Cardiac fibroblast (primary cell): ENCODE measurements at regions not wholly inside any gene's neighbourhood (a gene's known extent, or its start where the extent isn't known, plus 50 kb on each side); places are given as distances from the start of the nearest gene placed in this dataset.
A peak's percentile ranks its signal among the peaks of the same experiment; 100 is the strongest.

Experiments used
- DNase-seq, 2 donors: peaks; one replicate each; pipeline versions ENCODE4 v3.0.0 to v3.0.0-alpha.2; 2010; ENCODE audit warnings: low read depth in 2 of 2
- H3K4me3 ChIP-seq, 2 donors: replicated peaks in 1 of 2; 1 replicate in 1 of 2; 2 replicates in 1 of 2; pipeline ENCODE4 v1.5.1; 2011; ENCODE audit warnings: low read depth in 2 of 2, low read length in 2 of 2, mild to moderate bottlenecking in 2 of 2, moderate library complexity in 1 of 2
- CTCF ChIP-seq: IDR thresholded peaks from one replicate; pipeline ENCODE4 v1.5.1; 2011; ENCODE audit warnings: low read depth, mild to moderate bottlenecking, low read length, inconsistent platforms

- H3K4me3 ChIP-seq, result no peak overlapping the region
- peak; percentile 74 to 88 for DNase-seq
- TF ChIP-seq CTCF, result no peak
Measured at GRCh38 chr10:36171953-36172940, 530.2 kb upstream of the FZD8 start.

- no peak overlapping the region for H3K4me3 ChIP-seq
- DNase-seq, result peak; percentile 20 to 56
- no peak for TF ChIP-seq CTCF
Measured at GRCh38 chr10:36171556-36171952, 529.5 kb upstream of the FZD8 start.

GRCh38 chr10:36170943-36171501 lies 528.9 kb upstream of the FZD8 start:
- TF ChIP-seq CTCF, result no peak
- DNase-seq, result no peak
- no peak overlapping the region for H3K4me3 ChIP-seq

- no peak overlapping the region for H3K4me3 ChIP-seq
- TF ChIP-seq CTCF, result no peak
- DNase-seq, result no peak
Measured at GRCh38 chr10:36170142-36170719, 528.1 kb upstream of the FZD8 start.

GRCh38 chr10:36168777-36169176 lies 526.7 kb upstream of the FZD8 start:
- no peak for TF ChIP-seq CTCF
- no peak for DNase-seq
- no peak overlapping the region for H3K4me3 ChIP-seq

GRCh38 chr10:36164556-36165504 lies 522.7 kb upstream of the FZD8 start:
- no peak for TF ChIP-seq CTCF
- no peak overlapping the region for H3K4me3 ChIP-seq

More at GRCh38 chr10:36164556-36165504, 522.7 kb upstream of the FZD8 start:
- DNase-seq, result no peak
